Keratinocyte (primary cell): ENCODE measurements at regions not wholly inside any gene's neighbourhood (a gene's known extent, or its start where the extent isn't known, plus 50 kb on each side); places are given as distances from the start of the nearest gene placed in this dataset.

ENCODE experiments used
- DNase-seq: peaks from one replicate; pipeline ENCODE4 v3.0.0-alpha.2; 2011; ENCODE audit warnings: low read depth, missing footprints, low spot score
- FAIRE-seq: peaks from 2 replicates; lab custom pipeline; 2011; peaks lifted over from hg19 to GRCh38; lab: Jason Lieb, UNC
- H2AFZ ChIP-seq: 2 replicates; pipeline ENCODE4 v1.6.0; 2012; ENCODE audit warnings: low read length, control low read depth, inconsistent platforms; ENCODE audit not compliant: control insufficient read depth
- H3K27ac ChIP-seq: 2 replicates; pipeline ENCODE4 v1.5.1; 2011; ENCODE audit warnings: low read length; ENCODE audit not compliant: control insufficient read depth, insufficient read depth
- H3K27me3 ChIP-seq: 3 replicates; pipeline ENCODE4 v1.6.0; 2011; ENCODE audit warnings: low read length; ENCODE audit not compliant: control insufficient read depth, insufficient read depth; ENCODE audit errors: extremely low read depth
- H3K36me3 ChIP-seq, 2 experiments: 2 replicates in 1 of 2; 3 replicates in 1 of 2; pipeline ENCODE4 v1.5.1; 2011; ENCODE audit warnings: low read length in 2 of 2, mild to moderate bottlenecking in 1 of 2; ENCODE audit not compliant: control insufficient read depth in 2 of 2, insufficient read depth in 2 of 2; ENCODE audit errors: extremely low read depth in 1 of 2
- H3K4me1 ChIP-seq: 3 replicates; pipeline ENCODE4 v1.5.1; 2011; ENCODE audit warnings: low read length; ENCODE audit not compliant: control insufficient read depth, insufficient read depth; ENCODE audit errors: extremely low read depth
- H3K4me2 ChIP-seq: 3 replicates; pipeline ENCODE4 v1.6.0; 2011; ENCODE audit warnings: low read depth, low read length; ENCODE audit not compliant: control insufficient read depth, insufficient read depth; ENCODE audit errors: extremely low read depth
- H3K4me3 ChIP-seq, 3 experiments: fragments of 200-600 bp in 1 of 3; sonication (generic) in 1 of 3; 2 replicates in 2 of 3; 3 replicates in 1 of 3; pipeline ENCODE4 v1.5.1; 2011 to 2016; ENCODE audit warnings: low read length in 3 of 3, mild to moderate bottlenecking in 3 of 3, control low read depth in 2 of 3, inconsistent platforms in 1 of 3, low read depth in 1 of 3, mixed read lengths in 1 of 3, mixed run types in 1 of 3, moderate library complexity in 1 of 3; ENCODE audit not compliant: control insufficient read depth in 2 of 3, insufficient read depth in 2 of 3; ENCODE audit errors: extremely low read depth in 1 of 3
- H3K79me2 ChIP-seq: 2 replicates; pipeline ENCODE4 v1.6.0; 2012; ENCODE audit warnings: low read length; ENCODE audit not compliant: control insufficient read depth, insufficient read depth
- H3K9ac ChIP-seq: 3 replicates; pipeline ENCODE4 v1.6.0; 2011; ENCODE audit warnings: low read length; ENCODE audit not compliant: control insufficient read depth, insufficient read depth; ENCODE audit errors: extremely low read depth
- H3K9me1 ChIP-seq: 3 replicates; pipeline ENCODE4 v1.6.0; 2011; ENCODE audit warnings: low read length; ENCODE audit not compliant: control insufficient read depth, insufficient read depth; ENCODE audit errors: extremely low read depth
- H3K9me3 ChIP-seq: 2 replicates; pipeline ENCODE4 v1.5.1; 2012; ENCODE audit warnings: low read depth, low read length; ENCODE audit not compliant: control insufficient read depth
- H4K20me1 ChIP-seq: 3 replicates; pipeline ENCODE4 v1.6.0; 2011; ENCODE audit warnings: low read length; ENCODE audit not compliant: control insufficient read depth, insufficient read depth; ENCODE audit errors: extremely low read depth
- CTCF ChIP-seq, 3 experiments: IDR thresholded peaks in 1 of 3; conservative IDR thresholded peaks in 1 of 3; optimal IDR thresholded peaks in 1 of 3; 2 replicates in 2 of 3; 3 replicates in 1 of 3; pipeline versions ENCODE3 to v1.5.1; 2011; ENCODE audit warnings: low read length in 3 of 3, mild to moderate bottlenecking in 3 of 3, moderate library complexity in 2 of 3, control low read depth in 1 of 3, inconsistent platforms in 1 of 3; ENCODE audit not compliant: insufficient read depth in 2 of 3; ENCODE audit errors: extremely low read depth in 1 of 3
- EZH2 ChIP-seq: IDR thresholded peaks from one replicate; pipeline ENCODE4 v1.6.1; 2012; ENCODE audit warnings: inconsistent platforms, mild to moderate bottlenecking, low read length, moderate library complexity
- dilution Hi-C: fragments of 300-500 bp; cut with MboI; formaldehyde crosslinking; loops from one replicate; pipeline ENCODE4 v1.7.0; 2020; ENCODE audit warnings: low sequenced_read_pairs; ENCODE audit not compliant: extremely low pct_ligation_motif_present

- Histone ChIP-seq H3K27ac (no peak overlapping the region), H3K79me2 (no peaks in the 10 kb centered on the region), H3K9me1 (no peaks in the 10 kb centered on the region), H3K36me3 (peaks cover 4% of the 10 kb centered on the region in 2 experiments), H3K4me3 (no peak overlapping the region), H3K27me3 (no peaks in the 10 kb centered on the region), H3K4me1 (no peaks in the 10 kb centered on the region), H3K4me2 (no peak overlapping the region), H3K9me3 (no peaks in the 10 kb centered on the region), H3K9ac (no peak overlapping the region), H4K20me1 (no peaks in the 10 kb centered on the region), H2AFZ (no peak overlapping the region)
- FAIRE-seq (peak; percentile 49), DNase-seq (no peak)
- TF ChIP-seq CTCF (optimal IDR thresholded peaks at IDR 0.05 in 1 of 3, IDR thresholded peaks at IDR 0.05 in 1 of 3, conservative IDR thresholded peaks at IDR 0.05 in 1 of 3; ENCODE audit: extremely low read depth in 1 of 3, insufficient read depth in 2 of 3, low read length in 3 of 3) = no peak
- dilution Hi-C loops = no loop called here
These were observed 95.7 kb downstream of the CYB561 start for GRCh38 chr17:63350364-63350763.

- no peak overlapping the region for H3K27ac ChIP-seq
- H3K9me3 ChIP-seq = no peaks in the 10 kb centered on the region
- no peak for FAIRE-seq
- H3K9ac ChIP-seq = no peak overlapping the region
- no peaks in the 10 kb centered on the region for H3K27me3 ChIP-seq
- H3K36me3 ChIP-seq = peaks cover 7 to 8% of the 10 kb centered on the region in 2 experiments
- peaks cover 7% of the 10 kb centered on the region for H3K4me1 ChIP-seq
- no peak for DNase-seq
- H3K4me3 ChIP-seq = no peak overlapping the region
- H3K4me2 ChIP-seq = no peak overlapping the region
- TF ChIP-seq EZH2 = no peak
- no peak for TF ChIP-seq CTCF (optimal IDR thresholded peaks at IDR 0.05 in 1 of 3, IDR thresholded peaks at IDR 0.05 in 1 of 3, conservative IDR thresholded peaks at IDR 0.05 in 1 of 3; ENCODE audit: extremely low read depth in 1 of 3, insufficient read depth in 2 of 3, low read length in 3 of 3)
- no peaks in the 10 kb centered on the region for H3K79me2 ChIP-seq
- no peaks in the 10 kb centered on the region for H4K20me1 ChIP-seq
- H3K9me1 ChIP-seq = no peaks in the 10 kb centered on the region
- H2AFZ ChIP-seq = no peak overlapping the region
- dilution Hi-C loops = no loop called here
These were observed 91.8 kb downstream of the CYB561 start for GRCh38 chr17:63354256-63354655.
